Pancreas (tissue), 10 donors: ENCODE measurements at regions not wholly inside any gene's neighbourhood (a gene's known extent, or its start where the extent isn't known, plus 50 kb on each side); places are given as distances from the start of the nearest gene placed in this dataset.

ENCODE experiments used
- ATAC-seq, 4 donors: fragments of 200-7000 bp; cut with Tn5 transposase; one replicate each; pipeline versions ENCODE4 v1.8.0 to v1.9.1; 2020; ENCODE audit warnings: mild to moderate bottlenecking in 4 of 4, moderate library complexity in 4 of 4
- DNase-seq, 6 donors: peaks; one replicate each; pipeline ENCODE4 v3.0.0-alpha.2; 2020
- FAIRE-seq: peaks from 2 replicates; lab custom pipeline; 2012; peaks lifted over from hg19 to GRCh38; lab: Jason Lieb, UNC
- H3K27ac ChIP-seq, 4 donors: fragments of 200-600 bp; sonication (generic); 1 replicate in 3 of 4; 2 replicates in 1 of 4; pipeline versions ENCODE4 v1.5.0 to v1.8.0; 2020
- H3K27me3 ChIP-seq, 4 donors: fragments of 200-600 bp; one replicate each; pipeline ENCODE4 v1.8.0; 2021
- H3K36me3 ChIP-seq, 3 donors: fragments of 200-600 bp; sonication (generic) in 1 of 3; one replicate each; pipeline versions ENCODE4 v1.5.0 to v1.8.0; 2020 to 2021
- H3K4me1 ChIP-seq, 3 donors: fragments of 200-600 bp; one replicate each; pipeline ENCODE4 v1.8.0; 2021
- H3K4me3 ChIP-seq, 4 donors: fragments of 200-600 bp; sonication (generic) in 2 of 4; one replicate each; pipeline versions ENCODE4 v1.5.0 to v1.8.0; 2020 to 2021
- H3K9me3 ChIP-seq, 4 donors: fragments of 200-600 bp; one replicate each; pipeline ENCODE4 v1.8.0; 2021
- whole genome bisulfite sequencing, 2 donors: extraction: QIAGEN DNeasy Blood & Tissue Kit; methylation state at CpG; one replicate each; pipeline ENCODE4 v1.1.7; 2013; 5-methylcytosine and 5-hydroxymethylcytosine counted together
- intact Hi-C, 3 donors: fragments of 100-400 bp; cut with DNase I; formaldehyde crosslinking; loops; one replicate each; pipeline versions ENCODE4 v1.11.1 to v1.14.2; 2022
- TF ChIP-seq, protein P1 (sequence below), 4 donors: fragments of 200-600 bp; sonication (generic) in 3 of 4; IDR thresholded peaks; one replicate each; pipeline versions ENCODE4 v1.5.0 to v1.8.0; 2021; ENCODE audit warnings: antibody characterized with exemption in 4 of 4
- donor health status: healthy with polysubstance abuse.
- donor health status: DM: no; HTN: no; CAD: no; lungs with moderate emphysema.
- donor health status: DM: no; HTN: no; CAD: no.
- donor health status: control.
- donor health status: control.
- donor health status: Bipolar disorder and iron deficiency.
- donor health status: DM: yes; HTN: yes; CAD: no.
- donor health status: DM: no; HTN: no; CAD: no.
- donor health status: DM: no; HTN: no; CAD: no.
- donor health status: DM: yes; HTN: yes; CAD: no.

DNA sequence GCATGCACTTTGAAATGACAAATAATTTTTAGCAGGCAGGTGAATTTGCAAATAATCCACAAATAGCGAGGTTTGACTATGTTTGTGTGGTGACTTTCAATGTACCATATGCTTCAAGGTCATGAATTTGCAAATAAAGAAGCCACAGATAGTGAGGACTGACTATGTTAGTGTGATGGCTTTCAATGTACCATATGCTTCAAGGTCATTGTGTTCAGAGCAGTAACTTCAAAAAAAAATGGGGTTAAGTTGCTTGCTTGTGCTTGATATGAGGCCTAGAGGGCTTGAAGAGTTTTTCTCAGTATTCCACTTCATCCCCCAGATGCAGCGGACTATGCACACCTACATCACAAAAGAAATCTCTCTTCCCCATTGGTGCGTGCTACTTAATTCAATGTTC, 602.9 kb upstream of the LRRTM4 start:
- DNase-seq (no peak), FAIRE-seq (no peak), ATAC-seq (no peak)
- no peak overlapping the region for H3K4me3 ChIP-seq
- H3K27ac ChIP-seq = no peak overlapping the region
- intact Hi-C loops = no loop called here
- no peaks in the 10 kb centered on the region for H3K27me3 ChIP-seq
- no peaks in the 10 kb centered on the region for H3K9me3 ChIP-seq
- no peaks in the 10 kb centered on the region for H3K4me1 ChIP-seq
- 81 to 93% methylated on average over 3 of the region's 3 CpGs for WGBS, 2 donors
- TF ChIP-seq, protein P1, sequence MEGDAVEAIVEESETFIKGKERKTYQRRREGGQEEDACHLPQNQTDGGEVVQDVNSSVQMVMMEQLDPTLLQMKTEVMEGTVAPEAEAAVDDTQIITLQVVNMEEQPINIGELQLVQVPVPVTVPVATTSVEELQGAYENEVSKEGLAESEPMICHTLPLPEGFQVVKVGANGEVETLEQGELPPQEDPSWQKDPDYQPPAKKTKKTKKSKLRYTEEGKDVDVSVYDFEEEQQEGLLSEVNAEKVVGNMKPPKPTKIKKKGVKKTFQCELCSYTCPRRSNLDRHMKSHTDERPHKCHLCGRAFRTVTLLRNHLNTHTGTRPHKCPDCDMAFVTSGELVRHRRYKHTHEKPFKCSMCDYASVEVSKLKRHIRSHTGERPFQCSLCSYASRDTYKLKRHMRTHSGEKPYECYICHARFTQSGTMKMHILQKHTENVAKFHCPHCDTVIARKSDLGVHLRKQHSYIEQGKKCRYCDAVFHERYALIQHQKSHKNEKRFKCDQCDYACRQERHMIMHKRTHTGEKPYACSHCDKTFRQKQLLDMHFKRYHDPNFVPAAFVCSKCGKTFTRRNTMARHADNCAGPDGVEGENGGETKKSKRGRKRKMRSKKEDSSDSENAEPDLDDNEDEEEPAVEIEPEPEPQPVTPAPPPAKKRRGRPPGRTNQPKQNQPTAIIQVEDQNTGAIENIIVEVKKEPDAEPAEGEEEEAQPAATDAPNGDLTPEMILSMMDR (IDR thresholded peaks at IDR 0.05) = no peak
- no peaks in the 10 kb centered on the region for H3K36me3 ChIP-seq

DNA sequence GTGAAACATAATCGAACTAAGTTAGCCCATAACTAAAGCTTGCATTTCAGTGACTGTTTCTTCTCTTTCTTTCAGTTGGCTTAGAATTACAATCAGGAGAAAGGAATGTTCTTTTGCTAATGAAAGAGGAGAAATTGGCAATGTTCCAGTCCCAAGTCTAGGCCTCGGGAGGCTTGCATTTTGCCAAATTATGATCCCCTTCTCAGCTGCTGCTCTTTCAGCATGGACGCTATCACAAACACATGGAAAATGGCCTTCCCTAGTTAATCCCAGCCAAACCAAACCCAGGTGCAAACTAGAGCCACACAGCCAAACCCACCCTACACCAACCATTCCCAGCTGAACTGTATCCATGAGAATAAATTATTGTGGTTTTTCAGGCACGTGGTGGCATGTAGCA, 605.2 kb upstream of the LRRTM4 start:
- 50 to 57% methylated on average over 4 of the region's 4 CpGs for WGBS, 2 donors
- H3K4me3 ChIP-seq = no peak overlapping the region
- no peaks in the 10 kb centered on the region for H3K9me3 ChIP-seq
- H3K4me1 ChIP-seq = no peaks in the 10 kb centered on the region
- no peak for ATAC-seq
- H3K36me3 ChIP-seq = no peaks in the 10 kb centered on the region
- no peak for FAIRE-seq
- H3K27ac ChIP-seq = no peak overlapping the region
- H3K27me3 ChIP-seq = no peaks in the 10 kb centered on the region
- TF ChIP-seq, protein P1 (IDR thresholded peaks at IDR 0.05) = no peak
- DNase-seq = no peak
- intact Hi-C loops = no loop called here

DNA sequence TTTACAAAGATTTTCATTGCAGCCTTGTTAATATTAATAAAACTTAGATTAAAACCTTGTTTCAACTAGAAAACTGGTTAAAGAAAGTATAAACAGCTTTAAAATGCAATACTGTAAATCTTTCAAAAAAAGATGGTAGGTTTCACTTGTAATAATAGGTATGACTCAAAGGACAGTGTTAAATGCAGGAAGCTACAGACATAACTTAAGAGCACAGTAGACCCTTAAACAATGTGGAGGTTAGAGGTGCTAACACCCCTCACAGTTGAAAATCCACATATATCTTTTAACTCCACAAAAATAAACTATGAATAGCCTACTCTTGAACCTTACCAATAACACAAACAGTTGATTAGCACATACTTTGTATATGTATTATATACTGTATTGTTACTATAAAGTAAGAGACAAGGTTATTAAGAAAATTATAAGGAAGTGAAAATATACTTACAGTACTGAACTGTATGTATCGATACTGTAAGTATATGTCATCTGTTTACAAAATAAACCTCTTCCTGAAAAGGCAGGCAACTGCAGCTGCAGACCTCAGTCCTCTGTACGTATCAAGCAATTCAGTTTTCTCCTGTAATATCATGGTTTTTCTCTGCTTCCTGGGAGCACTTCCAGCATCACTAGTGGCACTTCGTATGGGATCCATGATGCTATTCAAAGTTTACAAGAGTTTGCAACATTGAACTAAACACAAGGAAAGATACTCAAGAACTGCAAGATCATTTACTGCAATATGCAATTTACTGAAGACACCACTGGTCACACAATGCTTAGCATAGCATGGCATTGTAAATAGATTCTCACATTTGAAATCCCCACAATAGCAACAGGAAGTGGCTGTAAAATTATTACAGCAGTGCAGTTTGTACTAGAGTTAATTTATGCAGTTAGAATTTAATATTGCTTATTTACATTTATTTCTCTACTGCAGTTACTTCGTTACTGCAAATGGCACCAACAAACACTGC, 610.5 kb upstream of the LRRTM4 start:
- intact Hi-C loops = no loop called here
- Histone ChIP-seq H3K9me3 (no peaks in the 10 kb centered on the region), H3K27me3 (no peaks in the 10 kb centered on the region), H3K4me3 (no peak overlapping the region), H3K4me1 (no peaks in the 10 kb centered on the region), H3K36me3 (no peaks in the 10 kb centered on the region), H3K27ac (no peak overlapping the region)
- no peak for FAIRE-seq
- no peak for ATAC-seq
- DNase-seq = no peak
- TF ChIP-seq, protein P1 (IDR thresholded peaks at IDR 0.05) = no peak
- 63 to 77% methylated on average over 4 of the region's 4 CpGs for WGBS, 2 donors

DNA sequence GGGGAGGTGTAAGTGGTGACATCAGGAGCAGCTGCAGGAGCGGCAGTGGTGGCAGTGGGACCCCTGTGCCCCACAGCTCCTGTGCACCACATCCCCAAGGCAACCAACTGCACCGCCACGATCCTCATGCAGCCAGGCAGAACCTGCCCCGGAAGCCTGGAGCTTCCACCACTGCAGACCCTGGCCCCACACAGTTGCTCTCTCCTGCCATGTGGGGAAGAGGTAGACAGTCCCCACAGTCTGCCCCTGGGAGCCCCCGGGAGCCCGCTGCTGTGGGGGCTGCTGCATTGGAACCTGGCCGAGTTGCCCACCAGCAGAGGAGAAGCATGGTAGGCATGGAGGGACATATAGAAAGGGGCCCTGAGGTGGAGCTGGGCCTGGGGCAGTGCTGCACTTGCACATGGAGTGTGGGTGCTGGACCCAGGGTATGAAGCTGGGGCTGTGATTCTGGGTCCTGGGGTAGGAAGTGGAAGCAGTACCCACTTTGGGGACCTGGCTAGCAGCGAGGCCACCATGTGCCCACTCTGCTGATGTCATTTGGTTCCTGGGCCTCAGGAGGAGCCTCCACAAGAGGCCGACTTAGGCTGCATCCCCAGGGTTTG, 623.3 kb upstream of the LRRTM4 start:
- ATAC-seq (no peak), DNase-seq (peak in 1 of 6 donors; percentile 42), FAIRE-seq (no peak)
- WGBS, 2 donors = 73 to 90% methylated on average over 9 of the region's 9 CpGs
- TF ChIP-seq, protein P1 (IDR thresholded peaks at IDR 0.05) = no peak
- Histone ChIP-seq H3K4me1 (no peaks in the 10 kb centered on the region), H3K9me3 (no peaks in the 10 kb centered on the region), H3K36me3 (no peaks in the 10 kb centered on the region), H3K27me3 (no peaks in the 10 kb centered on the region), H3K4me3 (no peak overlapping the region), H3K27ac (no peak overlapping the region)
- intact Hi-C loops = no loop called here
